Mucosa of rectum (tissue), 2 donors: ENCODE measurements at regions not wholly inside any gene's neighbourhood (a gene's known extent, or its start where the extent isn't known, plus 50 kb on each side); places are given as distances from the start of the nearest gene placed in this dataset.
"Not testable (repeated sequence)": the region's sequence is repeated elsewhere in the genome, so short reads cannot be mapped to it uniquely, and the experiment has no call there.

Source experiments
- H3K27ac ChIP-seq, 2 donors: one replicate each; pipeline ENCODE4 v1.7.0; 2013; ENCODE audit warnings: inconsistent platforms in 2 of 2, low read depth in 2 of 2, low read length in 2 of 2
- H3K27me3 ChIP-seq, 2 donors: one replicate each; pipeline ENCODE4 v1.7.0; 2013; ENCODE audit warnings: low read length in 2 of 2; ENCODE audit not compliant: control insufficient read depth in 2 of 2, insufficient read depth in 2 of 2
- H3K36me3 ChIP-seq, 2 donors: one replicate each; pipeline ENCODE4 v1.7.0; 2013; ENCODE audit warnings: low read length in 2 of 2; ENCODE audit not compliant: control insufficient read depth in 2 of 2, insufficient read depth in 2 of 2
- H3K4me1 ChIP-seq, 2 donors: one replicate each; pipeline ENCODE4 v1.7.0; 2013; ENCODE audit warnings: low read length in 2 of 2, mild to moderate bottlenecking in 1 of 2; ENCODE audit not compliant: control insufficient read depth in 2 of 2, insufficient read depth in 2 of 2
- H3K4me3 ChIP-seq, 2 donors: one replicate each; pipeline ENCODE4 v1.7.0; 2013; ENCODE audit warnings: low read length in 2 of 2
- H3K9ac ChIP-seq, 2 donors: one replicate each; pipeline ENCODE4 v1.7.0; 2013; ENCODE audit warnings: low read length in 2 of 2, low read depth in 1 of 2, mild to moderate bottlenecking in 1 of 2
- H3K9me3 ChIP-seq, 2 donors: one replicate each; pipeline ENCODE4 v1.7.0; 2013; ENCODE audit warnings: low read length in 2 of 2; ENCODE audit not compliant: control insufficient read depth in 2 of 2
- donor health status: healthy.
- donor health status: Normal muscosa, but diverticular disease.

- no peaks in the 10 kb centered on the region for H3K4me1 ChIP-seq
- H3K36me3 ChIP-seq: no peaks in the 10 kb centered on the region
- no peak overlapping the region for H3K4me3 ChIP-seq
Measured at GRCh38 chr16:9344508-9344907, 253.1 kb downstream of the HAPSTR1 start.

GRCh38 chr16:9345046-9345445 is 253.6 kb downstream of the HAPSTR1 start:
- no peaks in the 10 kb centered on the region for H3K27me3 ChIP-seq
- H3K4me1 ChIP-seq: no peaks in the 10 kb centered on the region
- no peak overlapping the region for H3K4me3 ChIP-seq
- H3K36me3 ChIP-seq: no peaks in the 10 kb centered on the region
- H3K9me3 ChIP-seq: no peaks in the 10 kb centered on the region
- H3K9ac ChIP-seq: no peak overlapping the region
- H3K27ac ChIP-seq: no peak overlapping the region

More at GRCh38 chr16:9344508-9344907, 253.1 kb downstream of the HAPSTR1 start:
- Histone ChIP-seq H3K9ac (no peak overlapping the region), H3K9me3 (no peaks in the 10 kb centered on the region), H3K27ac (no peak overlapping the region), H3K27me3 (no peaks in the 10 kb centered on the region)

GRCh38 chr16:9345880-9346279 is 254.4 kb downstream of the HAPSTR1 start:
- no peaks in the 10 kb centered on the region for H3K4me1 ChIP-seq
- no peak overlapping the region for H3K4me3 ChIP-seq
- H3K36me3 ChIP-seq: no peaks in the 10 kb centered on the region
- no peaks in the 10 kb centered on the region for H3K27me3 ChIP-seq
- no peak overlapping the region for H3K27ac ChIP-seq
- no peaks in the 10 kb centered on the region for H3K9me3 ChIP-seq
- H3K9ac ChIP-seq: no peak overlapping the region

GRCh38 chr16:9348912-9349311 is 257.5 kb downstream of the HAPSTR1 start:
- Histone ChIP-seq H3K4me3 (no peak overlapping the region), H3K4me1 (no peaks in the 10 kb centered on the region), H3K27ac (no peak overlapping the region), H3K27me3 (no peaks in the 10 kb centered on the region), H3K9ac (no peak overlapping the region), H3K36me3 (no peaks in the 10 kb centered on the region), H3K9me3 (no peaks in the 10 kb centered on the region)

- H3K36me3 ChIP-seq, H3K9ac ChIP-seq, H3K27ac ChIP-seq, H3K27me3 ChIP-seq, H3K4me1 ChIP-seq, H3K9me3 ChIP-seq, H3K4me3 ChIP-seq: not testable (repeated sequence)
Measured at GRCh38 chr16:9349373-9349960, 258.0 kb downstream of the HAPSTR1 start.

GRCh38 chr16:9350119-9350799 is 258.8 kb downstream of the HAPSTR1 start:
- not testable (repeated sequence) for H3K9me3 ChIP-seq, H3K9ac ChIP-seq, H3K4me3 ChIP-seq, H3K4me1 ChIP-seq, H3K27me3 ChIP-seq, H3K27ac ChIP-seq, H3K36me3 ChIP-seq

GRCh38 chr16:9351440-9351839 is 260.0 kb downstream of the HAPSTR1 start:
- Histone ChIP-seq H3K4me1 (no peaks in the 10 kb centered on the region), H3K27ac (no peak overlapping the region), H3K36me3 (no peaks in the 10 kb centered on the region), H3K4me3 (no peak overlapping the region), H3K27me3 (no peaks in the 10 kb centered on the region), H3K9ac (no peak overlapping the region), H3K9me3 (no peaks in the 10 kb centered on the region)

- no peak overlapping the region for H3K27ac ChIP-seq
- no peaks in the 10 kb centered on the region for H3K36me3 ChIP-seq
- H3K4me1 ChIP-seq: no peaks in the 10 kb centered on the region
Measured at GRCh38 chr16:9351841-9352434, 260.5 kb downstream of the HAPSTR1 start.

GRCh38 chr16:9357829-9358228 is 266.4 kb downstream of the HAPSTR1 start:
- Histone ChIP-seq H3K9me3 (no peaks in the 10 kb centered on the region), H3K27ac (no peak overlapping the region), H3K4me1 (no peaks in the 10 kb centered on the region), H3K9ac (no peak overlapping the region), H3K36me3 (no peaks in the 10 kb centered on the region), H3K27me3 (no peaks in the 10 kb centered on the region), H3K4me3 (no peak overlapping the region)

More at GRCh38 chr16:9351841-9352434, 260.5 kb downstream of the HAPSTR1 start:
- H3K9ac ChIP-seq: no peak overlapping the region
- H3K9me3 ChIP-seq: no peaks in the 10 kb centered on the region
- no peak overlapping the region for H3K4me3 ChIP-seq
- H3K27me3 ChIP-seq: no peaks in the 10 kb centered on the region

- Histone ChIP-seq H3K4me1 (no peaks in the 10 kb centered on the region), H3K27me3 (no peaks in the 10 kb centered on the region), H3K9ac (no peak overlapping the region), H3K27ac (no peak overlapping the region), H3K9me3 (no peaks in the 10 kb centered on the region), H3K4me3 (no peak overlapping the region), H3K36me3 (no peaks in the 10 kb centered on the region)
Measured at GRCh38 chr16:9360075-9360474, 268.6 kb downstream of the HAPSTR1 start.
